Stimulated activated naive B cell treated with anti-CD40 and anti-IgM and Interleukin-4, amounts not matched to agents 10 μg/mL and 1 μg/mL and 100 μg/mL, for 72 hours (primary cell): ENCODE measurements at regions not wholly inside any gene's neighbourhood (a gene's known extent, or its start where the extent isn't known, plus 50 kb on each side); places are given as distances from the start of the nearest gene placed in this dataset.
"Not testable (repeated sequence)": the region's sequence is repeated elsewhere in the genome, so short reads cannot be mapped to it uniquely, and the experiment has no call there.

Experiments used
- ATAC-seq, 2 donors: fragments of 150-1000 bp; cut with Tn5 transposase; replicated peaks; 2 replicates each; pipeline ENCODE4 v1.10.0; 2021; ENCODE audit warnings: moderate library complexity in 1 of 2
- DNase-seq: peaks from one replicate; pipeline ENCODE4 v3.0.0; 2021
- H3K27ac Mint-ChIP-seq: one replicate; pipeline ENCODE4 v1.8.0; 2022; ENCODE audit warnings: mild to moderate bottlenecking, mixed read lengths
- H3K27me3 Mint-ChIP-seq, 2 donors: one replicate each; pipeline ENCODE4 v1.8.0; 2022; ENCODE audit warnings: mixed read lengths in 2 of 2
- H3K36me3 Mint-ChIP-seq, 2 donors: one replicate each; pipeline ENCODE4 v1.8.0; 2022; ENCODE audit warnings: mixed read lengths in 2 of 2, mild to moderate bottlenecking in 1 of 2
- H3K4me1 Mint-ChIP-seq, 2 donors: one replicate each; pipeline ENCODE4 v1.8.0; 2022; ENCODE audit warnings: mixed read lengths in 2 of 2, mild to moderate bottlenecking in 1 of 2
- H3K4me3 Mint-ChIP-seq, 2 donors: one replicate each; pipeline ENCODE4 v1.8.0; 2022; ENCODE audit warnings: mild to moderate bottlenecking in 2 of 2, mixed read lengths in 2 of 2, moderate library complexity in 1 of 2
- H3K9me3 Mint-ChIP-seq, 2 donors: one replicate each; pipeline ENCODE4 v1.8.0; 2022; ENCODE audit warnings: mixed read lengths in 2 of 2, mild to moderate bottlenecking in 1 of 2

DNA sequence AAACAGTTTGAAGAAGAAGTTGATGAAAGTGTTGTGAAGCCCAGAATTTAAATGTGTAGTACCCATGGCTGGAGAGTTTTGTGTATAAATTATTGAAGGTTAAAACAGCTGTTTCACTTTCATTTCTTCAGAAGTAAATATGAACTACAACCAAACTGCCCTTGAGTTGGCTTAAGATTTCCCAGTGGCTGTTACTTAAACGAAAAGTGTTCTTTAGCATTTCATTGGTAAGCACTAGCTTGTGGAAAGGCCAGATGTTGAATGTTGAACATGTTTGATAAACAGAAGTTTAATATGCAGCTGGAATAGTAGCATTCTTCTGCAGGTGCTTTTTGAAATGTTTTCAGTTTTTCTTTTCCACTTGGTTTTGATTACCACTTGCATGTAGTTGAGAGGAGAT lies 83.2 kb upstream of the TNRC6B start:
- Mint-ChIP-seq H3K4me1 (peaks cover 30 to 60% of the 10 kb centered on the region in 2 donors), H3K9me3 (no peaks in the 10 kb centered on the region), H3K27me3 (no peaks in the 10 kb centered on the region)

DNA sequence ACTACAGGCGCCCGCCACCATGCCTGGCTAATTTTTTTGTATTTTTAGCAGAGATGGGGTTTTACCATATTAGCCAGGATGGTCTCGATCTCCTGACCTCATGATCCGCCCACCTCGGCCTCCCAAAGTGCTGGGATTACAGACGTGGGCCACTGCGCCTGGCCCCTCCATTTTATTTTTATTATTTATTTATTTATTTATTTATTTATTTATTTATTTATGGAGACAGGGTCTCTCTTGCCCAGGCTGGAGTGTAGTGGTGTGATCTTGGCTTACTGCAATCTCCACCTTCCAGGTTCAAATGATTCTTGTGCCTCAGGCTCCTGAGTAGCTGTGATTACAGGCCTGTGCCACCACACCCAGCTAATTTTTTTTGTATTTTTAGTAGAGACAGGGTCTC lies 77.8 kb upstream of the TNRC6B start:
- not testable (repeated sequence) for H3K27ac Mint-ChIP-seq, ATAC-seq, H3K36me3 Mint-ChIP-seq, H3K27me3 Mint-ChIP-seq, DNase-seq, H3K9me3 Mint-ChIP-seq, H3K4me3 Mint-ChIP-seq
- H3K4me1 Mint-ChIP-seq: peaks cover 31 to 52% of the 10 kb centered on the region in 2 donors

More for the DNA sequence above, 83.2 kb upstream of the TNRC6B start:
- ATAC-seq: peak; percentile 45 to 83
- Mint-ChIP-seq H3K4me3 (peak overlapping the region; percentile 76 to 77), H3K36me3 (no peaks in the 10 kb centered on the region), H3K27ac (peak overlapping the region; percentile 81)
- no peak for DNase-seq

DNA sequence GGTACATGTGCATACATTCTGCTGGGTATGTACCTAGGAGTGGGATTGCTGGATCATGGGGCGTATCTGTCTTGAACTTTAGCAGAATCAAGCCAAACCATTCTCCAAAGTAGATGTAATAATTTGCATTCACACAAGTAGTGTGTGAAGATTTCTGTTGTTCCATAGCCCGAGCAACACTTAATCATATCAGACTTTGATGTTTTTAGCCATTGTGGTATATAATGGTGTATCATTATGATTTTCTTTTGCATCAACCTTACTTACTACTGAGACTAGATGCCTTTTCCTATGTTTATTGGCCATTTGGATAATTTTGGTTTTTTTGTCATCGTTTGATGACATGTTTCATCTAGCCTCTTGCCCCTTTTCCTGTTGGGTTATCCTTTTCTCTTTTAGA lies 72.0 kb upstream of the TNRC6B start:
- DNase-seq: no peak
- Mint-ChIP-seq H3K27me3 (no peaks in the 10 kb centered on the region), H3K9me3 (no peaks in the 10 kb centered on the region), H3K4me3 (no peak overlapping the region), H3K27ac (peak overlapping the region; percentile 59), H3K4me1 (peaks cover 40 to 68% of the 10 kb centered on the region in 2 donors), H3K36me3 (no peaks in the 10 kb centered on the region)
- ATAC-seq: no peak

DNA sequence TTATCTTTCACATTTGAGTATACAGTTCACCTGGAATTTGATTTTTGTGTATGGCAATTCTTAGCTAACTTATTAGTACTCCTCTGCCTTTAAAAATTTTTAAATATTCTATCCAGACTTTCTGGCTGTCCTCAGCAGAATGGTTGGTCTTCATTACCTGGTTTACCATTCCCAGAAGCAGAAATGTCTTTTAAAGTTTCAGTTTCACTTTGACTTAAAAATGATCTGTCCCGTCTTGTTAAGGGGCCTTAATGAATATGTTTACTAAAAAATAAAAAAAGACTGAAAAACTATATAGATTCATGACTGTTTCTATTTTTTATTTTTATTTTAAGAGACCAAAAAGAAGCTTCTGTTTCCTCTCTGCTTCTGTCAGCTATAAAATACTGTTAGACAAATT lies 70.5 kb upstream of the TNRC6B start:
- Mint-ChIP-seq H3K27ac (peak overlapping the region; percentile 82), H3K4me3 (peak overlapping the region; percentile 62 to 75), H3K27me3 (no peaks in the 10 kb centered on the region), H3K36me3 (no peaks in the 10 kb centered on the region), H3K4me1 (peaks cover 45 to 72% of the 10 kb centered on the region in 2 donors), H3K9me3 (no peaks in the 10 kb centered on the region)
- no peak for ATAC-seq
- DNase-seq: no peak

DNA sequence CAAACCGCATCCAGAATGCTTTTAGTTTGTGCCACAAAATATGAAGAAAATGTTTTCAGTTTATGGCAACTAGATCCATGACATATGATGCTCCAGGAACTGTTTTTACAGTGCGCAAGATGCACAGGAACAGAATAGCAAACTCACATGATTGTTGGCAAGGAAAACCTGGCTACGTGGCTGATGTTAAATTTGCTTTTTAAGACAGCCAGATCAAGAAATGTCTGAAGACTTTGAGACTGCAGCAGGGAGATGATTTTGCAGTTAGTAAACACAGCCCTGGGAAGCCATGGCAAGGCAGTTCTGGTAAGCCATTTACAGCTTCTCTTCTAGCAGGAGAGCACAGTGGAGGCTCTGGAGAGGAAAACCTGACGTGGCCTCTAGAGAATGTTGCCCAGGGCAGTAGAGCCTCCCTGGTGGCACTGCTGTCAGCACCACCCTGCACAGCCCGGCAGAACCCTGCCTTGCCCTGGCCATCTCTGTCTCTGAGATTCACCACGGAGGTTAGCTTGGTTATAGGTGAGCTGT lies 69.8 kb upstream of the TNRC6B start:
- H3K36me3 Mint-ChIP-seq: peaks cover 0 to 2% of the 10 kb centered on the region in 2 donors
- peak; percentile 18 for DNase-seq
- peak overlapping the region; percentile 82 for H3K27ac Mint-ChIP-seq
- peak; percentile 83 to 90 for ATAC-seq
- H3K4me1 Mint-ChIP-seq: peaks cover 49 to 76% of the 10 kb centered on the region in 2 donors
- H3K9me3 Mint-ChIP-seq: no peaks in the 10 kb centered on the region
- no peaks in the 10 kb centered on the region for H3K27me3 Mint-ChIP-seq
- peak overlapping the region; percentile 75 to 76 for H3K4me3 Mint-ChIP-seq

DNA sequence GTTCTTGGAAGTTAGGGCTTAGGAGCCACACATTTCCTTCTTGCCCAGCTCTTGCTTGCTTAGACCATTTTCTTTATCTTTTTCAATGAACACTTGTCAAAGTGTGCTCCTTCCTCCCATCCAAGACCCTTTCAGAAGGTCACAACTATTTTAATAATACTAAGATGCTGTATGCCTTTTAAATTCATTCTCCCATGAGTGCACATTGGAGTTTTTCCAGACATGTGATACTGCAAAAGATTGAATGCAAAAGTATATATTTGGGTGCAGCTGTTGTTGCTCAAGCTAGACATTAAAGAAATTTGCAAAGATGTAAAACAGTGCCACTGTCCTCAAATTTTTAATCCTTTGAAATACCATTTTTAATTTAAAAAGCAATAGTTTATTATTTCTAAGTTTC lies 69.3 kb upstream of the TNRC6B start:
- Mint-ChIP-seq H3K36me3 (peaks cover 0 to 2% of the 10 kb centered on the region in 2 donors), H3K4me3 (peak overlapping the region; percentile 20 to 76), H3K27me3 (no peaks in the 10 kb centered on the region), H3K27ac (peak overlapping the region; percentile 82), H3K4me1 (peaks cover 50 to 74% of the 10 kb centered on the region in 2 donors), H3K9me3 (no peaks in the 10 kb centered on the region)
- DNase-seq (no peak), ATAC-seq (no peak)

DNA sequence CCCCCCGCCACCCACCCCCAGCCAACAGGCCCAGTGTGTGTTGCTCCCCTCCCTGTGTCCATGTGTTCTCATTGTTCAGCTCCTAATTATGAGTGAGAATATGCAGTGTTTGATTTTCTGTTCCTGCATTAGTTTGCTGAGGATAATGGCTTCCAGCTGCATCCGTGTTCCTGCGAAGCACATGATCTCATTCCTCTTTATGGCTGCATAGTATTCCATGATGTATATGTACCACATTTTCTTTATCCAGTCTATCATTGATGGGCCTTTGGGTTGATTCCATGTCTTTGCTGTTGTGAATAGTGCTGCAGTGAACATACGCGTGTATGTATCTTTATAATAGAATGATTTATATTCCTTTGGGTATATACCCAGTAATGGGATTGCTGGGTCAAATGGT lies 68.8 kb upstream of the TNRC6B start:
- Mint-ChIP-seq H3K4me3 (peak overlapping the region in 1 of 2 donors; percentile 29), H3K4me1 (peaks cover 52 to 78% of the 10 kb centered on the region in 2 donors)
- not testable (repeated sequence) for H3K27me3 Mint-ChIP-seq, H3K36me3 Mint-ChIP-seq, DNase-seq, H3K27ac Mint-ChIP-seq, ATAC-seq, H3K9me3 Mint-ChIP-seq

DNA sequence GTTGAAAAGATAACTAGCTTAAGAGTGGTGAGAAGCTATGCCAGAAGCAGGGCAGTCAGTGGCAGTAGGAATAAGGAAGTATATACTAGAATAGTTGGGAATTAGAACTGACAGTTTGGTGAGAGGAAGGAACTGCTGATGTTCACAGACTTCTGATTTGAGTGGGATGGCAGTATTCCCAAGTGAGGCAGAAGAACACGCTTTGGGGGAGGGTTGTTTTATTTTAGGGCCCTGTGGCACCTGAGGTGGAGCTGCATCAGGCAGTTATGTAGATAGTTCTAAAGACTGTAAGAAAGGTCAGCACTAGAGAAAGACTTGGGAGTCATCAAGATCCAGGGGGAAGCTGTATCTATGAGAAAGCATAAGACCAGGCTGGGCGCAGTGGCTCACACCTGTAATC lies 66.3 kb upstream of the TNRC6B start:
- H3K9me3 Mint-ChIP-seq: no peaks in the 10 kb centered on the region
- peak overlapping the region; percentile 37 to 39 for H3K4me3 Mint-ChIP-seq
- H3K4me1 Mint-ChIP-seq: peaks cover 48 to 76% of the 10 kb centered on the region in 2 donors
- no peak for ATAC-seq
- H3K27ac Mint-ChIP-seq: peak overlapping the region; percentile 90
- DNase-seq: no peak
- H3K27me3 Mint-ChIP-seq: no peaks in the 10 kb centered on the region
- H3K36me3 Mint-ChIP-seq: peaks cover 0 to 2% of the 10 kb centered on the region in 2 donors

DNA sequence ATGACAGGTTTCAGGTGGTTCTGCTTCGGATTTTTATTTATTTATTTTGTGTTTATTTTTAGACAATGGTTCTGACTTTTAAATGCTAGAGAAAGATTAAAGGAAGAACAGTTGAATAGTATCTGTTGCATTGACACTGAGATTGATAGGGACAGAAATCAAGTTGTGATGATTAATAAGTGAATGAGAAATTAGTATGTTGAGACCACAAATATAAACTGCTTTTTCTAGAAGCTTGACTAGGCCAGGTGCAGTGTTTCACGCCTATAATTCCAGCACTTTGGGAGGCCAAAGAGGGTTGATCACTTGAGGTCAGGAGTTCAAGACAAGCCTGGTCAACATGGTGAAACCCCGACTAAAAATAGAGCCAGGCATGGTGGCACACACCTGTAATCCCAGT lies 65.1 kb upstream of the TNRC6B start:
- no peak for DNase-seq
- ATAC-seq: no peak
- Mint-ChIP-seq H3K36me3 (peaks cover 0 to 2% of the 10 kb centered on the region in 2 donors), H3K9me3 (no peaks in the 10 kb centered on the region), H3K4me3 (no peak overlapping the region), H3K27me3 (no peaks in the 10 kb centered on the region), H3K4me1 (peaks cover 50 to 74% of the 10 kb centered on the region in 2 donors), H3K27ac (peak overlapping the region; percentile 81)

DNA sequence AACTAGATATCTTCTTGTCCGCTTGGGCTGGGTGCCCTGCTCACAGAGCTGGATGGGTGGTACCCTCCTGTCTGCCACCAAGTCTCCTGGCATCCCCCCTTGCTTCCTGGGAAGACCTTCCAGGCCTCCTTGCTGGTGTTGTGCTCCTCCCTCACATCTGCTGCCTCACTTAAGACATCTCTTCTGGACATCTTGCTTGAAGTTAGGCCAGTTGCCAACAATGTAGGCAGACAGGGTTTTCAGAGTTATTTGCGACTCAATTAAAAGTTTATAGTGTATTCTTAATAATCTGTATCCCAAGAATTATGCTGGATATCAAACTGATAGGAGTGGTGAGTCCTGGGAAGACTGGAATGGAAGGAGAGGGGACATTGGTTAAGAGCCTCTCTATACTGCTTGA lies 64.0 kb upstream of the TNRC6B start:
- H3K9me3 Mint-ChIP-seq: no peaks in the 10 kb centered on the region
- no peaks in the 10 kb centered on the region for H3K27me3 Mint-ChIP-seq
- DNase-seq (no peak), ATAC-seq (no peak)
- no peak overlapping the region for H3K27ac Mint-ChIP-seq
- H3K4me3 Mint-ChIP-seq: no peak overlapping the region
- peaks cover 2% of the 10 kb centered on the region in 2 donors for H3K36me3 Mint-ChIP-seq
- peaks cover 45 to 69% of the 10 kb centered on the region in 2 donors for H3K4me1 Mint-ChIP-seq

DNA sequence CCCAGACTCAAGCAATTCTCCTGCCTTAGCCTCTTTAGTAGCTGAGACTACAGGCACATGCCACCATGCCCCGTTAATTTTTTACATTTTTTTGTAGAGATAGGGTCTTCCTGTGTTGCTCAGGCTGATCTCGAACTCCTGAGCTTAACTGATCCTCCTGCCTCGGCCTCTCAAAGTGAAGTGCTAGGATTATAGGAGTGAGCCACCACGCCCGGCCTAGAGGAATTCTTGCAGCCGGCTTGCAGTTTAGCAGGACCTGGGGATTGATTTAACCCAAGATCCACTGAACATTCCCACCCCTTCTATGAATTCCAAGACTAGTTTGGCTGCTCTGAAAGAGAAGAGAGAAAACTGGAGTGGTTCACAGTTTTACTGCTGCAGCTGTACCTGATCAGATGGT lies 63.3 kb upstream of the TNRC6B start:
- H3K4me1 Mint-ChIP-seq: peaks cover 43 to 64% of the 10 kb centered on the region in 2 donors
- H3K36me3 Mint-ChIP-seq: peaks cover 2 to 4% of the 10 kb centered on the region in 2 donors
- DNase-seq (no peak), ATAC-seq (no peak)
- H3K27ac Mint-ChIP-seq: no peak overlapping the region
- no peaks in the 10 kb centered on the region for H3K27me3 Mint-ChIP-seq
- H3K9me3 Mint-ChIP-seq: no peaks in the 10 kb centered on the region
- H3K4me3 Mint-ChIP-seq: no peak overlapping the region

DNA sequence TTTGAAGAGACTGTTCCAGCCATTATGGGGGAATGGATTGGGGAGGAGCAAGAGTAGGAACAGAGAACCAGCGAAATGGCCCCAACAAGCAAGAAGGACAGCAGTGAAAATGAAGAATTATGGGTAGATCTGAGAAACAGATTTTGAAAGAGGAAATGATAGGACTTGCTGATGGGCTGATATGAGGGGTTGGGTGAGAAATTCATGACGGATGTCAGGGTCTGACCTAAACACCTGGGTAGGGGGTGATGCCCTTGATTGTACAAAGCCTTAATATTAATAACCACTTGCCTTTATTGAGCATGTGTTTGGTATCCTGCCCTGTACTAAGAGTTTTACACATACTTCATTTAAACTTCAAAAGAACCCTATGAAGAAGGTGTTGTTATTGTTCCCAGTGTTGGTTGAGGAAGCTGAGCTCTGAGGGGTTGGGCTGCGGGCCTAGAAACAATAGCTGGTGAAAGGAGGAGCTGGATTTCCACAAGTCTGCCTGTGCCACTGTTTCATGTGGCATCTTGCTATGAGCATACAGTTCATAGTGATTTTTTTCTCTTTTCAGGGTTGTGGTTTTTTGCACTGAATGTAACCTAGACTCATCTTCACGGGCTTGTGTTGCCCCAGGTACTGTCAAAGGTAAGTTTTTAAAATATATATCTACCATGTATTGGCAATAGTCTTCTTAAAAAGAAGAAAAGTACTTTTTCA lies 61.1 kb upstream of the TNRC6B start:
- DNase-seq: no peak
- H3K36me3 Mint-ChIP-seq: peaks cover 2 to 4% of the 10 kb centered on the region in 2 donors
- no peaks in the 10 kb centered on the region for H3K9me3 Mint-ChIP-seq
- H3K27ac Mint-ChIP-seq: no peak overlapping the region
- H3K4me3 Mint-ChIP-seq: no peak overlapping the region
- no peaks in the 10 kb centered on the region for H3K27me3 Mint-ChIP-seq
- ATAC-seq: no peak
- peaks cover 40 to 54% of the 10 kb centered on the region in 2 donors for H3K4me1 Mint-ChIP-seq

DNA sequence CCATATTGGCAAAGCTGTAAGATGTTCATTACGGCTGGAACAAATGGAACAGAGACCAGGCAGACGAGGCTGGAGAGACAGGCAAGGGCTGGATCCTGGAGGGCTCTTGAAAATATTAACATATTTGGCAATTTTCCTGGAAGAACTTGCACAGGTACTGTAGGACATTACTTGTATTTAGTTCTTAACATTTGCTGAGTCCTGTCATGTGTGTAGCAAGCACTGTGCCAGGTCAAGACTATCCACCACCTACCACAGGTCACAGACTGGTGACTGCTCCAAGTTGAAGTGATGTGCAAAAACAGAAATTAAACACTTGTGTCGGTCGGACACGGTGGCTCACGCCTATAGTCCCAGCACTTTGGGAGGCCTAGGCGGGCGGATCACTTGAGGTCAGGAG lies 58.7 kb upstream of the TNRC6B start:
- no peak overlapping the region for H3K4me3 Mint-ChIP-seq
- no peak for DNase-seq
- peaks cover 0 to 8% of the 10 kb centered on the region in 2 donors for H3K36me3 Mint-ChIP-seq
- peaks cover 33 to 42% of the 10 kb centered on the region in 2 donors for H3K4me1 Mint-ChIP-seq
- H3K27me3 Mint-ChIP-seq: no peaks in the 10 kb centered on the region
- ATAC-seq: no peak
- no peaks in the 10 kb centered on the region for H3K9me3 Mint-ChIP-seq
- H3K27ac Mint-ChIP-seq: no peak overlapping the region

DNA sequence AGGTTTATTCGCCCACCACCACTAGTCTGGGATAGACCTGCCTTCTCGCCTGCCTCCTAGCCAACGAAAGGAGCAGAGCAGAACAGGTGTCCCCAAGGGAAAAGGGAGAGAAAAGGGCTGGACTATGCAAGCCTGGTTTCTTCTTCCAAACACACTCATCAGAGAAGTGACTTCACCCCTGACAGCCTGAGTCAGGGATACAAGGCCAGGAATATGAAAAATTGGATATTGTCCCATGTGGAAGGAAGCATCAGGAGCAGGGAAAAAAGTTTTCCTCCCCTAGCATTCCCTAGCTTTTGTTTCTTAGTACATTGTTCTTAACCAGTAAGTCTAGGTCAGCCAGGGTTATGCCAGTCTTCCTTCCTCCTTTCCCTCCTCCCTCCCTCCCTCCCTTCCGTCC lies 56.9 kb upstream of the TNRC6B start:
- Mint-ChIP-seq H3K4me3 (no peak overlapping the region), H3K4me1 (peaks cover 30 to 31% of the 10 kb centered on the region in 2 donors), H3K36me3 (peaks cover 0 to 10% of the 10 kb centered on the region in 2 donors), H3K27ac (no peak overlapping the region), H3K9me3 (no peaks in the 10 kb centered on the region), H3K27me3 (no peaks in the 10 kb centered on the region)
- DNase-seq: no peak
- no peak for ATAC-seq

DNA sequence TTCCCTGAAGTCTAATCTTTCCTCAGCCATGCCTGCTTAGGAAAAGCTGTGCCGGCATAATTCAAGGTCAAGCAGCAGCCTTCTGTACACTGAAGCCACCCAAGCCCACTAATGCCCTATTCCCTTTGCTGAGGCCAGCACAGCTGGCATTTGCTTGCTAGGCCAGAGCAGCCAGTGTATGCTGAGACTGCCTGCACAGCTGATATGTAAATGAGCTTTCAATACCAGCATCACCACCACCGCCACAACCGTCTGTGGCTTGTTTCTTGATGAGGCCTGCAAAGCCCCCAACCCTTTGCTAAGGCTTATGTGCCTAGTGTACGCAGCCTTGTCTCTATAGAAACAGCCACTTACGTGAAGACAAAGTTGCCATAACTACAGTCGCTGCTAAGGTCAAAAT lies 56.3 kb upstream of the TNRC6B start:
- no peak for DNase-seq
- H3K4me1 Mint-ChIP-seq: peaks cover 25% of the 10 kb centered on the region in 2 donors

More for the DNA sequence above, 56.3 kb upstream of the TNRC6B start:
- ATAC-seq: no peak
- Mint-ChIP-seq H3K27ac (peak overlapping the region; percentile 42), H3K27me3 (no peaks in the 10 kb centered on the region), H3K4me3 (no peak overlapping the region), H3K9me3 (no peaks in the 10 kb centered on the region), H3K36me3 (peaks cover 0 to 10% of the 10 kb centered on the region in 2 donors)
